ENCODE measurements at regions not wholly inside any gene's neighbourhood (a gene's known extent, or its start where the extent isn't known, plus 50 kb on each side); places are given as distances from the start of the nearest gene placed in this dataset.

GRCh38 chr3:127472506-127472905, 118.0 kb downstream of the TPRA1 start:
- Histone ChIP-seq H3K27me3 (no peaks in the 10 kb centered on the region), H3K4me3 (ENCODE audit: low read depth in 1 of 2, low read length in 1 of 2) (no peak overlapping the region), H3K36me3 (no peaks in the 10 kb centered on the region), H3K9me3 (no peaks in the 10 kb centered on the region), H3K4me1 (ENCODE audit: control insufficient read depth in 1 of 2, insufficient read depth in 1 of 2, low read depth in 1 of 2, low read length in 1 of 2) (no peaks in the 10 kb centered on the region), H3K27ac (no peak overlapping the region)
- TF ChIP-seq CTCF (IDR thresholded peaks at IDR 0.05) = no peak

GRCh38 chr3:127471142-127471541, 119.4 kb downstream of the TPRA1 start:
- Histone ChIP-seq H3K4me3 (ENCODE audit: low read depth in 1 of 2, low read length in 1 of 2) (no peak overlapping the region), H3K27me3 (no peaks in the 10 kb centered on the region), H3K36me3 (no peaks in the 10 kb centered on the region), H3K9me3 (no peaks in the 10 kb centered on the region), H3K27ac (no peak overlapping the region), H3K4me1 (ENCODE audit: control insufficient read depth in 1 of 2, insufficient read depth in 1 of 2, low read depth in 1 of 2, low read length in 1 of 2) (no peaks in the 10 kb centered on the region)
- TF ChIP-seq CTCF (IDR thresholded peaks at IDR 0.05) = no peak

GRCh38 chr3:127469760-127470159, 120.8 kb downstream of the TPRA1 start:
- H3K4me1 ChIP-seq (ENCODE audit: control insufficient read depth in 1 of 2, insufficient read depth in 1 of 2, low read depth in 1 of 2, low read length in 1 of 2) = no peaks in the 10 kb centered on the region
- H3K27ac ChIP-seq = no peak overlapping the region
- TF ChIP-seq CTCF (IDR thresholded peaks at IDR 0.05) = no peak
- no peaks in the 10 kb centered on the region for H3K27me3 ChIP-seq
- H3K4me3 ChIP-seq (ENCODE audit: low read depth in 1 of 2, low read length in 1 of 2) = no peak overlapping the region
- H3K9me3 ChIP-seq = no peaks in the 10 kb centered on the region
- H3K36me3 ChIP-seq = no peaks in the 10 kb centered on the region

- no peaks in the 10 kb centered on the region for H3K4me1 ChIP-seq (ENCODE audit: control insufficient read depth in 1 of 2, insufficient read depth in 1 of 2, low read depth in 1 of 2, low read length in 1 of 2)
- no peak overlapping the region for H3K4me3 ChIP-seq (ENCODE audit: low read depth in 1 of 2, low read length in 1 of 2)
- TF ChIP-seq CTCF (IDR thresholded peaks at IDR 0.05) = no peak
- H3K27me3 ChIP-seq = no peaks in the 10 kb centered on the region
- H3K36me3 ChIP-seq = no peaks in the 10 kb centered on the region
- H3K27ac ChIP-seq = no peak overlapping the region
- H3K9me3 ChIP-seq = no peaks in the 10 kb centered on the region
These were observed 123.1 kb downstream of the TPRA1 start for GRCh38 chr3:127467391-127467790.

- H3K4me1 ChIP-seq (ENCODE audit: control insufficient read depth in 1 of 2, insufficient read depth in 1 of 2, low read depth in 1 of 2, low read length in 1 of 2) = no peaks in the 10 kb centered on the region
- H3K27ac ChIP-seq = no peak overlapping the region
- TF ChIP-seq CTCF (IDR thresholded peaks at IDR 0.05) = no peak
- no peak overlapping the region for H3K4me3 ChIP-seq (ENCODE audit: low read depth in 1 of 2, low read length in 1 of 2)
- no peaks in the 10 kb centered on the region for H3K36me3 ChIP-seq
- H3K27me3 ChIP-seq = peaks cover 11% of the 10 kb centered on the region
- no peaks in the 10 kb centered on the region for H3K9me3 ChIP-seq
These were observed 125.9 kb downstream of the TPRA1 start for GRCh38 chr3:127464642-127465041.

GRCh38 chr3:127462111-127462655, 128.3 kb downstream of the TPRA1 start:
- H3K9me3 ChIP-seq = no peaks in the 10 kb centered on the region
- no peak overlapping the region for H3K4me3 ChIP-seq (ENCODE audit: low read depth in 1 of 2, low read length in 1 of 2)
- H3K4me1 ChIP-seq (ENCODE audit: control insufficient read depth in 1 of 2, insufficient read depth in 1 of 2, low read depth in 1 of 2, low read length in 1 of 2) = no peaks in the 10 kb centered on the region
- H3K27ac ChIP-seq = no peak overlapping the region
- peaks cover 35% of the 10 kb centered on the region for H3K27me3 ChIP-seq
- no peaks in the 10 kb centered on the region for H3K36me3 ChIP-seq
- no peak for TF ChIP-seq CTCF (IDR thresholded peaks at IDR 0.05)

Data from neutrophil (primary cell).